Endothelial cell of umbilical vein (primary cell): ENCODE measurements at regions not wholly inside any gene's neighbourhood (a gene's known extent, or its start where the extent isn't known, plus 50 kb on each side); places are given as distances from the start of the nearest gene placed in this dataset.

ENCODE experiments used
- POLR2A ChIP-seq: IDR thresholded peaks from 2 replicates; pipeline ENCODE4 v1.6.1; 2012; ENCODE audit warnings: low read depth, mild to moderate bottlenecking, control low read depth, low read length
- POLR2AphosphoS5 ChIP-seq: IDR thresholded peaks from 2 replicates; pipeline ENCODE4 v1.6.1; 2012; ENCODE audit warnings: low read depth, mild to moderate bottlenecking, control low read depth, low read length, moderate library complexity; ENCODE audit not compliant: insufficient read depth
- TF ChIP-seq, protein P1 (sequence below): IDR thresholded peaks from 2 replicates; pipeline ENCODE4 v1.6.1; 2011; ENCODE audit not compliant: insufficient read depth, insufficient read length
- TF ChIP-seq, protein P2 (sequence below), 2 donors: IDR thresholded peaks; 1 replicate in 1 of 2; 2 replicates in 1 of 2; pipeline ENCODE4 v1.5.1; 2011; ENCODE audit warnings: low read length in 2 of 2, mild to moderate bottlenecking in 2 of 2, moderate library complexity in 2 of 2, control low read depth in 1 of 2, inconsistent platforms in 1 of 2, low read depth in 1 of 2; ENCODE audit not compliant: insufficient read depth in 1 of 2; ENCODE audit errors: extremely low read depth in 1 of 2

DNA sequence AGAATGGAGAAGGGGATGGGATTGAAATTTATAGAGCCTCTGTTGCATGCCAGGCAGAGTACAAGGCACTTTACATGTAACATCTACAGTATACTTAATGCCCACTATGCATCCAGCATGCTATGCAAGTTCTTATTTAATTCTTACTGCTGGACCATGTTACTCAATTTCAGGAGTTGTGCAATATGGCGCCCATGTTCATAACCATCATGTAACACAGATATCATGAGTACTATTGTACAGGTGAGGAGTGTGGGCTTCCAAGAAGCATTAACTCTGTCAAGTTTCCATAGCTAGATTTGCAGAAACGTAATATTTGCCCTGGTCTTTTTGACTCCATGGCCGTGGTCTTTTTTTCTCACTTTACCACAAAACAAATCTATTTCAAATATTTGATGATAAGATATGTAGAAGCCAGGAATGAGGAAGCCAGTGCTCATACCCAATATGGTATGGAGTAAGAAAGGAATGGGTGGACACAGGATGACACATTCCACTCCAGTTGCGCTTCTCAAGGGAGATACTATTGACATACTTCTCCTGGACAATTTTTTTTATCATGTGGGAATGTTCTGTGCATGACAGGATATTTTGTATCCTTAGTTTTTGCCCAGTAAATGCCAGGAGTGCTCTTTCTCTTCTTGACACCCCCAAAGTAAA lies 191.8 kb downstream of the C12orf75 start:
- TF ChIP-seq, protein P1, sequence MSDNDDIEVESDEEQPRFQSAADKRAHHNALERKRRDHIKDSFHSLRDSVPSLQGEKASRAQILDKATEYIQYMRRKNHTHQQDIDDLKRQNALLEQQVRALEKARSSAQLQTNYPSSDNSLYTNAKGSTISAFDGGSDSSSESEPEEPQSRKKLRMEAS, result no peak
- TF ChIP-seq, protein P2, sequence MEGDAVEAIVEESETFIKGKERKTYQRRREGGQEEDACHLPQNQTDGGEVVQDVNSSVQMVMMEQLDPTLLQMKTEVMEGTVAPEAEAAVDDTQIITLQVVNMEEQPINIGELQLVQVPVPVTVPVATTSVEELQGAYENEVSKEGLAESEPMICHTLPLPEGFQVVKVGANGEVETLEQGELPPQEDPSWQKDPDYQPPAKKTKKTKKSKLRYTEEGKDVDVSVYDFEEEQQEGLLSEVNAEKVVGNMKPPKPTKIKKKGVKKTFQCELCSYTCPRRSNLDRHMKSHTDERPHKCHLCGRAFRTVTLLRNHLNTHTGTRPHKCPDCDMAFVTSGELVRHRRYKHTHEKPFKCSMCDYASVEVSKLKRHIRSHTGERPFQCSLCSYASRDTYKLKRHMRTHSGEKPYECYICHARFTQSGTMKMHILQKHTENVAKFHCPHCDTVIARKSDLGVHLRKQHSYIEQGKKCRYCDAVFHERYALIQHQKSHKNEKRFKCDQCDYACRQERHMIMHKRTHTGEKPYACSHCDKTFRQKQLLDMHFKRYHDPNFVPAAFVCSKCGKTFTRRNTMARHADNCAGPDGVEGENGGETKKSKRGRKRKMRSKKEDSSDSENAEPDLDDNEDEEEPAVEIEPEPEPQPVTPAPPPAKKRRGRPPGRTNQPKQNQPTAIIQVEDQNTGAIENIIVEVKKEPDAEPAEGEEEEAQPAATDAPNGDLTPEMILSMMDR (IDR thresholded peaks at IDR 0.05; ENCODE audit: extremely low read depth in 1 of 2, insufficient read depth in 1 of 2, low read depth in 1 of 2, low read length in 2 of 2), result no peak
- TF ChIP-seq POLR2AphosphoS5, result no peak
- TF ChIP-seq POLR2A, result no peak
